SU-DHL-6 (cell line): ENCODE measurements at regions not wholly inside any gene's neighbourhood (a gene's known extent, or its start where the extent isn't known, plus 50 kb on each side); places are given as distances from the start of the nearest gene placed in this dataset.

Source experiments
- H2AFZ ChIP-seq: fragments of 200-600 bp; sonication (generic); 2 replicates; pipeline ENCODE4 v1.6.1; 2014; ENCODE audit warnings: low read depth, mild to moderate bottlenecking, moderate library complexity, mixed read lengths, antibody characterized with exemption, low read length; ENCODE audit not compliant: severe bottlenecking
- H3F3A ChIP-seq: fragments of 200-600 bp; shearing (Covaris generic); 2 replicates; pipeline ENCODE4 v1.6.0; 2016; ENCODE audit warnings: antibody characterized with exemption, mild to moderate bottlenecking; ENCODE audit not compliant: insufficient read depth
- H3K27ac ChIP-seq: fragments of 200-600 bp; sonication (generic); 2 replicates; pipeline ENCODE4 v1.5.1; 2016; ENCODE audit warnings: low read depth, mild to moderate bottlenecking, low read length, moderate library complexity, mixed read lengths
- H3K27me3 ChIP-seq: fragments of 200-600 bp; sonication (generic), shearing (Covaris generic); 2 replicates; pipeline ENCODE4 v1.6.0; 2014; ENCODE audit warnings: mild to moderate bottlenecking, low read length
- H3K36me3 ChIP-seq: fragments of 200-600 bp; sonication (generic); 2 replicates; pipeline ENCODE4 v1.6.1; 2014; ENCODE audit warnings: mild to moderate bottlenecking, low read length, mixed read lengths
- H3K4me2 ChIP-seq: fragments of 300-600, 200-600 bp; shearing (Covaris generic), sonication (generic); 2 replicates; pipeline ENCODE4 v1.6.0; 2014; ENCODE audit warnings: low read length, low read depth, mild to moderate bottlenecking; ENCODE audit not compliant: poor library complexity, severe bottlenecking
- H3K4me3 ChIP-seq: fragments of 200-600 bp; sonication (generic); 2 replicates; pipeline ENCODE4 v1.5.1; 2014; ENCODE audit warnings: antibody characterized with exemption, low read length, mild to moderate bottlenecking, mixed read lengths; ENCODE audit not compliant: insufficient read depth, poor library complexity, severe bottlenecking
- H3K79me2 ChIP-seq: fragments of 200-600 bp; sonication (generic); 2 replicates; pipeline ENCODE4 v1.6.1; 2014; ENCODE audit warnings: mild to moderate bottlenecking, low read length, moderate library complexity; ENCODE audit not compliant: insufficient read depth
- H3K9ac ChIP-seq: fragments of 200-600 bp; sonication (generic); 2 replicates; pipeline ENCODE4 v1.7.0; 2014; ENCODE audit warnings: mild to moderate bottlenecking, low read length
- H3K9me2 ChIP-seq: fragments of 200-600 bp; sonication (generic); replicated peaks from 2 replicates; pipeline ENCODE4 v1.6.1; 2014; ENCODE audit warnings: low read length; ENCODE audit not compliant: insufficient read depth
- H3K9me3 ChIP-seq: fragments of 200-600 bp; sonication (generic); 2 replicates; pipeline ENCODE4 v1.6.1; 2014; ENCODE audit warnings: low read length, mixed read lengths; ENCODE audit not compliant: insufficient read depth
- H4K20me1 ChIP-seq: fragments of 200-600 bp; sonication (generic); 2 replicates; pipeline ENCODE4 v1.6.1; 2014; ENCODE audit warnings: low read depth, mild to moderate bottlenecking, antibody characterized with exemption, low read length, moderate library complexity, mixed read lengths
- CTCF ChIP-seq: fragments of 200-600 bp; sonication (generic); IDR thresholded peaks from one replicate; pipeline ENCODE4 v1.5.1; 2017; ENCODE audit warnings: antibody characterized with exemption, mild to moderate bottlenecking, low read length, moderate library complexity; ENCODE audit not compliant: insufficient read depth, poor library complexity, severe bottlenecking
- EZH2phosphoT487 ChIP-seq: fragments of 200-600 bp; sonication (generic), shearing (Covaris generic); conservative IDR thresholded peaks from 2 replicates; pipeline ENCODE4 v1.6.1; 2018; ENCODE audit warnings: mild to moderate bottlenecking, antibody characterized with exemption, low read length, moderate library complexity, mixed read lengths

GRCh38 chr16:73459586-73459985 lies 411.7 kb upstream of the ZFHX3 start:
- Histone ChIP-seq H3K9me3 (no peaks in the 10 kb centered on the region), H4K20me1 (no peaks in the 10 kb centered on the region), H3K9me2 (no peaks in the 10 kb centered on the region; the same call in 1 of the 2 replicates), H2AFZ (no peak overlapping the region), H3F3A (no peaks in the 10 kb centered on the region), H3K4me3 (no peak overlapping the region), H3K36me3 (no peaks in the 10 kb centered on the region), H3K4me2 (no peak overlapping the region), H3K9ac (no peak overlapping the region), H3K27me3 (no peaks in the 10 kb centered on the region), H3K27ac (no peak overlapping the region), H3K79me2 (no peaks in the 10 kb centered on the region)
- TF ChIP-seq CTCF (no peak), EZH2phosphoT487 (no peak)

- H3K9me3 ChIP-seq: no peaks in the 10 kb centered on the region
- no peaks in the 10 kb centered on the region for H3K79me2 ChIP-seq
- H3F3A ChIP-seq: no peaks in the 10 kb centered on the region
- TF ChIP-seq EZH2phosphoT487 (no peak), CTCF (no peak)
- no peaks in the 10 kb centered on the region for H3K27me3 ChIP-seq
- H3K4me2 ChIP-seq: no peak overlapping the region
- H3K9me2 ChIP-seq: no peaks in the 10 kb centered on the region; the same call in 1 of the 2 replicates
- no peak overlapping the region for H3K9ac ChIP-seq
- H4K20me1 ChIP-seq: no peaks in the 10 kb centered on the region
- H2AFZ ChIP-seq: no peak overlapping the region
- no peaks in the 10 kb centered on the region for H3K36me3 ChIP-seq
- no peak overlapping the region for H3K27ac ChIP-seq
- no peak overlapping the region for H3K4me3 ChIP-seq
These were observed 409.9 kb upstream of the ZFHX3 start for GRCh38 chr16:73457851-73458250.

- no peaks in the 10 kb centered on the region for H3K9me2 ChIP-seq
- H3F3A ChIP-seq: no peaks in the 10 kb centered on the region
- no peaks in the 10 kb centered on the region for H4K20me1 ChIP-seq
- no peak overlapping the region for H3K27ac ChIP-seq
- H3K9ac ChIP-seq: no peak overlapping the region
- no peak overlapping the region for H2AFZ ChIP-seq
- no peak overlapping the region for H3K4me2 ChIP-seq
- H3K36me3 ChIP-seq: no peaks in the 10 kb centered on the region
- no peak overlapping the region for H3K4me3 ChIP-seq
- H3K27me3 ChIP-seq: no peaks in the 10 kb centered on the region
- H3K9me3 ChIP-seq: peaks cover 14% of the 10 kb centered on the region; the same call in 1 of the 2 replicates
- TF ChIP-seq EZH2phosphoT487 (no peak), CTCF (no peak)
- no peaks in the 10 kb centered on the region for H3K79me2 ChIP-seq
These were observed 401.0 kb upstream of the ZFHX3 start for GRCh38 chr16:73448970-73449369.
